Neural progenitor cell (in vitro differentiated cells): ENCODE measurements at regions not wholly inside any gene's neighbourhood (a gene's known extent, or its start where the extent isn't known, plus 50 kb on each side); places are given as distances from the start of the nearest gene placed in this dataset. TPM values are rescaled to one million over a fixed set of nuclear protein-coding genes. Genes with fewer than 3 reads are reported as not detected.

ENCODE experiments used
- DNase-seq: peaks from one replicate; pipeline ENCODE4 v3.0.0-alpha.2; 2016; ENCODE audit warnings: low spot score
- H2AFZ ChIP-seq: fragments of 200-600 bp; sonication (generic); replicated peaks from 2 replicates; pipeline ENCODE4 v1.6.1; 2016; ENCODE audit warnings: antibody characterized with exemption
- H3F3A ChIP-seq: fragments of 200-600 bp; sonication (generic); 2 replicates; pipeline ENCODE4 v1.6.1; 2016; ENCODE audit warnings: antibody characterized with exemption, low read depth
- H3K27ac ChIP-seq: fragments of 200-600 bp; sonication (generic); 2 replicates; pipeline ENCODE4 v1.5.1; 2016; ENCODE audit warnings: mild to moderate bottlenecking
- H3K27me3 ChIP-seq: fragments of 200-600 bp; sonication (generic); 2 replicates; pipeline ENCODE4 v1.6.1; 2016; ENCODE audit warnings: mild to moderate bottlenecking, moderate library complexity
- H3K36me3 ChIP-seq: fragments of 200-600 bp; sonication (generic); 2 replicates; pipeline ENCODE4 v1.5.1; 2016
- H3K4me1 ChIP-seq: fragments of 200-600 bp; sonication (generic); 2 replicates; pipeline ENCODE4 v1.6.1; 2016; ENCODE audit warnings: mixed run types
- H3K4me2 ChIP-seq: fragments of 200-600 bp; sonication (generic); 2 replicates; pipeline ENCODE4 v1.6.1; 2016
- H3K4me3 ChIP-seq: fragments of 200-600 bp; sonication (generic); 2 replicates; pipeline ENCODE4 v1.5.1; 2016
- H3K79me2 ChIP-seq: fragments of 200-600 bp; sonication (generic); 2 replicates; pipeline ENCODE4 v1.6.1; 2016; ENCODE audit warnings: low read depth
- H3K9ac ChIP-seq: fragments of 200-600 bp; sonication (generic); 2 replicates; pipeline ENCODE4 v1.6.1; 2016
- H3K9me3 ChIP-seq: fragments of 200-600 bp; sonication (generic); 2 replicates; pipeline ENCODE4 v1.5.1; 2016; ENCODE audit warnings: low read depth
- H4K20me1 ChIP-seq: fragments of 200-600 bp; sonication (generic); 2 replicates; pipeline ENCODE4 v1.6.1; 2016; ENCODE audit warnings: low read depth
- H3K27ac Mint-ChIP-seq: 3 replicates; pipeline ENCODE4 v1.8.0; 2021; ENCODE audit warnings: mixed read lengths
- H3K27me3 Mint-ChIP-seq: 2 replicates; pipeline ENCODE4 v1.8.0; 2022; ENCODE audit warnings: low read depth, mild to moderate bottlenecking, inconsistent platforms, moderate library complexity, mixed read lengths; ENCODE audit not compliant: insufficient read depth
- H3K36me3 Mint-ChIP-seq: 3 replicates; pipeline ENCODE4 v1.8.0; 2021; ENCODE audit warnings: mixed read lengths
- H3K4me1 Mint-ChIP-seq: 3 replicates; pipeline ENCODE4 v1.8.0; 2021; ENCODE audit warnings: mixed read lengths
- H3K4me3 Mint-ChIP-seq: 3 replicates; pipeline ENCODE4 v1.8.0; 2021; ENCODE audit warnings: mild to moderate bottlenecking, moderate library complexity, mixed read lengths
- H3K9me3 Mint-ChIP-seq: 3 replicates; pipeline ENCODE4 v1.8.0; 2020; ENCODE audit warnings: mixed read lengths
- EZH2 ChIP-seq: fragments of 200-600 bp; sonication (generic); IDR thresholded peaks from 2 replicates; pipeline ENCODE4 v1.6.1; 2017; ENCODE audit warnings: antibody characterized with exemption, mild to moderate bottlenecking, moderate library complexity
- EZH2phosphoT487 ChIP-seq: fragments of 200-600 bp; sonication (generic); IDR thresholded peaks from 2 replicates; pipeline ENCODE4 v1.6.1; 2017; ENCODE audit warnings: antibody characterized with exemption
- small RNA-seq: library from RNA; depleted of rRNA; stranded (forward); fragments of <200 nt; gene quantifications from one replicate; pipeline ENCODE3, GENCODE V24; 2015
- TF ChIP-seq, protein P1 (sequence below): fragments of 200-600 bp; sonication (generic); IDR thresholded peaks from 2 replicates; pipeline ENCODE4 v1.5.1; 2017; ENCODE audit warnings: antibody characterized with exemption, mild to moderate bottlenecking

DNA sequence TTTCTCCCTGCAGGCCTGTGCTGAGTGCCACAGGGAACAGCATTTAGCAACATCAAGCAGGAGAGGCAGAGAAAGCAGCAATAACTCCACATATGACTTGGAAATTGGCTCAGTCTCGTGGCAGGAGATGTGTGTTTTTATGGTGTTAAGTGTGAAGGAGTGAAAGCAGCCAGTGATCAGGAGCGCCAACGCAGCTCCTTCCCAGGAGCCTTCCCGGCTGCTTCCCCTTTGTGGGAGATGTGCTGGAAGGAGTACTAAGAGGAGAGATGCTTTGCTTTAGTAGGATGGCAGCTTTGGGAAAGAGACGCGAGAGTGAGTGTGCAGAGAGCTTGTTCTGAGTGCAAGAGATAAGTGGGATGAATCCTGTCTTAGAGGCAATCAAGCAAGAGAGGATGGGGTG, 54.7 kb upstream of the KIRREL3 start:
- no peaks in the 10 kb centered on the region for H3K36me3 Mint-ChIP-seq
- H3F3A ChIP-seq = peaks cover 9% of the 10 kb centered on the region
- no peak for DNase-seq
- no peak overlapping the region for H3K9ac ChIP-seq
- no peaks in the 10 kb centered on the region for H3K27me3 Mint-ChIP-seq
- no peaks in the 10 kb centered on the region for H3K79me2 ChIP-seq
- H3K4me2 ChIP-seq = no peak overlapping the region
- H2AFZ ChIP-seq = peak overlapping the region; percentile 72
- H3K4me3 Mint-ChIP-seq = no peak overlapping the region
- H4K20me1 ChIP-seq = no peaks in the 10 kb centered on the region
- H3K9me3 Mint-ChIP-seq = no peaks in the 10 kb centered on the region
- H3K27ac ChIP-seq = no peak overlapping the region
- H3K4me1 Mint-ChIP-seq = peaks cover 26% of the 10 kb centered on the region
- H3K4me3 ChIP-seq = no peak overlapping the region
- H3K9me3 ChIP-seq = no peaks in the 10 kb centered on the region
- peaks cover 28% of the 10 kb centered on the region for H3K4me1 ChIP-seq
- H3K27ac Mint-ChIP-seq = peak overlapping the region; percentile 16
- no peaks in the 10 kb centered on the region for H3K36me3 ChIP-seq
- TF ChIP-seq, protein P1, sequence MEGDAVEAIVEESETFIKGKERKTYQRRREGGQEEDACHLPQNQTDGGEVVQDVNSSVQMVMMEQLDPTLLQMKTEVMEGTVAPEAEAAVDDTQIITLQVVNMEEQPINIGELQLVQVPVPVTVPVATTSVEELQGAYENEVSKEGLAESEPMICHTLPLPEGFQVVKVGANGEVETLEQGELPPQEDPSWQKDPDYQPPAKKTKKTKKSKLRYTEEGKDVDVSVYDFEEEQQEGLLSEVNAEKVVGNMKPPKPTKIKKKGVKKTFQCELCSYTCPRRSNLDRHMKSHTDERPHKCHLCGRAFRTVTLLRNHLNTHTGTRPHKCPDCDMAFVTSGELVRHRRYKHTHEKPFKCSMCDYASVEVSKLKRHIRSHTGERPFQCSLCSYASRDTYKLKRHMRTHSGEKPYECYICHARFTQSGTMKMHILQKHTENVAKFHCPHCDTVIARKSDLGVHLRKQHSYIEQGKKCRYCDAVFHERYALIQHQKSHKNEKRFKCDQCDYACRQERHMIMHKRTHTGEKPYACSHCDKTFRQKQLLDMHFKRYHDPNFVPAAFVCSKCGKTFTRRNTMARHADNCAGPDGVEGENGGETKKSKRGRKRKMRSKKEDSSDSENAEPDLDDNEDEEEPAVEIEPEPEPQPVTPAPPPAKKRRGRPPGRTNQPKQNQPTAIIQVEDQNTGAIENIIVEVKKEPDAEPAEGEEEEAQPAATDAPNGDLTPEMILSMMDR = no peak
- no peak for TF ChIP-seq EZH2phosphoT487
- no peak for TF ChIP-seq EZH2
- no peaks in the 10 kb centered on the region for H3K27me3 ChIP-seq

DNA sequence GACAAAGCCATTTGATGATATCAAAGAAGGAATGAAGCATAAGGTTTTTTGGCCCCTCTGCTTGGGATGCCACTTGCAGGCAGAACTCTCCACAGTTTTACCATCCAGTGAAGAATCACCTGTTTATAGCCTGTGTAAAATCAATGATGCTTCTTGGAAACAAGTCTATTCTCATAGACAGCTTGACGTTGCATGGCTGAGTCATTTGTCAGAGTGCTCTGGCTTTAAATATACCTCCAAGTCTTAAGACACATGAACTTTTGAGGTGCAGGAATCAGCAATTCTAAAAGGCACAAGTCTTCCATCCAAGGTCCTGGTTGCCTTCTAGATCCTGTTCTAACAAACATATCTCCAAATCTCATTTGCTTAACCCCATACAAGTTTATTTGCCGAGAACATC, 53.6 kb upstream of the KIRREL3 start:
- no peaks in the 10 kb centered on the region for H3K79me2 ChIP-seq
- H3F3A ChIP-seq = peaks cover 9% of the 10 kb centered on the region
- H3K4me2 ChIP-seq = no peak overlapping the region
- H3K27ac Mint-ChIP-seq = no peak overlapping the region
- H3K4me3 Mint-ChIP-seq = no peak overlapping the region
- H3K36me3 ChIP-seq = no peaks in the 10 kb centered on the region
- DNase-seq = no peak
- no peaks in the 10 kb centered on the region for H4K20me1 ChIP-seq
- H3K36me3 Mint-ChIP-seq = no peaks in the 10 kb centered on the region
- no peaks in the 10 kb centered on the region for H3K9me3 ChIP-seq
- peaks cover 28% of the 10 kb centered on the region for H3K4me1 ChIP-seq
- no peak overlapping the region for H3K27ac ChIP-seq
- H2AFZ ChIP-seq = no peak overlapping the region
- H3K9ac ChIP-seq = no peak overlapping the region
- TF ChIP-seq EZH2phosphoT487 (no peak), EZH2 (no peak)
- TF ChIP-seq, protein P1 = no peak
- no peaks in the 10 kb centered on the region for H3K9me3 Mint-ChIP-seq
- no peaks in the 10 kb centered on the region for H3K27me3 Mint-ChIP-seq
- peaks cover 24% of the 10 kb centered on the region for H3K4me1 Mint-ChIP-seq
- H3K27me3 ChIP-seq = no peaks in the 10 kb centered on the region
- no peak overlapping the region for H3K4me3 ChIP-seq

DNA sequence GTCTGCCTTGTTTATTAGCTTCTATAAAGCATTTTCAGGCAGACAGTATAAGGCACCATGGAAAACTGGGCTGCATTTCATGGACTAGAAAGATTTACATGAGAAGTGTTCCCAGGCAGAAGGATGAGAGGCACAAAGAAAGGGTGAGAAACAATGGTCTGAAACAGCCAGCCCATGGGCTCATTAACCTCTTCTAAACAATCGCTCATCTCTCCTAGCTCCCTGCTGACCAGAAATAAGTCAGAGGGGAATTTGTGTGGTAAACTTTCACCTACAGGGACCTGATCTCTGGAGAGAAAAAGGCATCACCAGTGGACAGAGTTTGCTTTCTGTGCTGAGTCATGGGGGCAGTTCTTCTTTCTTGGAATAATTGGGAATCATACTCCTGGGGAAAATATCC, 51.8 kb upstream of the KIRREL3 start:
- Mint-ChIP-seq H3K27me3 (no peaks in the 10 kb centered on the region), H3K4me3 (no peak overlapping the region), H3K9me3 (no peaks in the 10 kb centered on the region), H3K4me1 (peaks cover 13% of the 10 kb centered on the region), H3K27ac (peak overlapping the region; percentile 36), H3K36me3 (no peaks in the 10 kb centered on the region)
- peak overlapping the region; percentile 68 for H3K4me2 ChIP-seq
- no peaks in the 10 kb centered on the region for H4K20me1 ChIP-seq
- peaks cover 16% of the 10 kb centered on the region for H3K4me1 ChIP-seq
- peak; percentile 66 for DNase-seq
- peak overlapping the region; percentile 71 for H3K27ac ChIP-seq
- H3K79me2 ChIP-seq = no peaks in the 10 kb centered on the region
- H3K9me3 ChIP-seq = no peaks in the 10 kb centered on the region
- H3K36me3 ChIP-seq = no peaks in the 10 kb centered on the region
- no peak overlapping the region for H3K4me3 ChIP-seq
- H3K27me3 ChIP-seq = no peaks in the 10 kb centered on the region
- TF ChIP-seq, protein P1 = no peak
- no peak for TF ChIP-seq EZH2phosphoT487
- H3K9ac ChIP-seq = no peak overlapping the region
- H3F3A ChIP-seq = peaks cover 9% of the 10 kb centered on the region
- no peak overlapping the region for H2AFZ ChIP-seq

Small RNA genes in the stretch of these regions (small RNA-seq; reads per million reads assigned to genes)
- not detected for gene RN7SKP279
